ENCODE measurements at regions not wholly inside any gene's neighbourhood (a gene's known extent, or its start where the extent isn't known, plus 50 kb on each side); places are given as distances from the start of the nearest gene placed in this dataset.
A peak's percentile ranks its signal among the peaks of the same experiment; 100 is the strongest.

DNA sequence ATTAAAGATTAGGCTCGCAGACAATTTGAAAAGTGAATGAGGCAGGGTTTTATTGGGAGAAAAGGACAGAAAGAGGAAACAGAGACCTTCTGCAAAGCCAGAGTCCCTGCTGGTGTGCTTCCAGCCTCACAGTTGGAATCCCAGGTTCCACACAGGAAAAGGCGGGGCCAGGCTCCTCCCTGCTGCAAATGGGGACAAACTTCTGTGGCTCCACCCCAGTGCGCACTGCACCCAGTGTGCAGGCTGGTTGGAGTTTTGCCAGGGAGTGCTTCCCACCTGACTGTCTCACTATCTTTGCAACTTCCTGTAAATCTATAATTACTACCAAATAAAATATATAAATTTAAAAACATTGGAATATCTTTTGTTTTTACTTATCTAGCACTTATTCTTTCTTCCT is 386.0 kb upstream of the GRIN3A start:
- H3K36me3 ChIP-seq: no peaks in the 10 kb centered on the region
- no peaks in the 10 kb centered on the region for H3K27me3 ChIP-seq (ENCODE audit: insufficient read depth, low read depth, severe bottlenecking)
- no peak for DNase-seq
- H3K27ac ChIP-seq: no peak overlapping the region
- peaks cover 8% of the 10 kb centered on the region for H3K9me3 ChIP-seq (ENCODE audit: severe bottlenecking)
- TF ChIP-seq CTCF (IDR thresholded peaks at IDR 0.05; ENCODE audit: low read depth, low read length): no peak
- H3K4me3 ChIP-seq (ENCODE audit: low read depth, low read length): no peak overlapping the region

DNA sequence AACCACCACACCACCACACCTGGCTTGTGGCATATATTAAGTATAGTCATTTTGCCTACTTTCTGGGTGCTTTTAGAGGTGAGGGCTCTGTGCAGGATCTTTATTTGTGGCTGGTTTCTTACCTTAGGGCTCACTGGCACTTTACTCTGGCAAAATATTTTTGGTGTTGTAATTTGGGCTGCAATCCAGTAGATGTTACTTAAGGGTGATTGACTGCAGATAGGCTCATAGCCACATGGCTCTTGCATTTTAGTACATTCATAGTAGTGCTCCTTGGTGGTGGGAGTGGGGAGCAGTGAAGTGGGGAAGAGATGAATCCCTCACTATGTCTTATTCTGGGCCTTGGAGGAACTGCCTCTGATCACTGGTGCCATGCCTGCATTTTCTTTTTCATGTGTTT is 376.1 kb upstream of the GRIN3A start:
- Histone ChIP-seq H3K27ac (no peak overlapping the region), H3K36me3 (no peaks in the 10 kb centered on the region), H3K9me3 (ENCODE audit: severe bottlenecking) (peaks cover 3% of the 10 kb centered on the region), H3K4me3 (ENCODE audit: low read depth, low read length) (no peak overlapping the region), H3K27me3 (ENCODE audit: insufficient read depth, low read depth, severe bottlenecking) (no peaks in the 10 kb centered on the region)
- no peak for DNase-seq
- TF ChIP-seq CTCF (IDR thresholded peaks at IDR 0.05; ENCODE audit: low read depth, low read length): no peak

DNA sequence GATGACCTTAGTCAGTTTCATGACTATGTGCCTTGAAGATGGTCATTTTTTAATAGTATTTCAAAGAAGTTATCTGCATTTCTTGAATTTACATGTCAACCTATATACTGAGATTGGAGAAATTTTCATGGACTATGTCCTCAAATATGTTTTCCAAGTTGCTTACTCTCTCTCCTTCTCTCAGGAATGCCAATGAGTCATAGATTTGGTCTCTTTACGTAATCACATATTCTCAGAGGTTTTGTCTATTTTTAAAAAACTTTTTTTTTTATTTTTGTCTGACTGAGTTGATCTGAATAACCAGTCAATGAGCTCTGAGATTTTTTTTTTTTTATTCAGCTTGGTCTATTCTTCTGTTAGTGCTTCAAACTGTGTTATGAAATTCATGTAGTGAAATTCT is 374.7 kb upstream of the GRIN3A start:
- H3K4me3 ChIP-seq (ENCODE audit: low read depth, low read length): no peak overlapping the region
- peaks cover 3% of the 10 kb centered on the region for H3K9me3 ChIP-seq (ENCODE audit: severe bottlenecking)
- no peak overlapping the region for H3K27ac ChIP-seq
- no peaks in the 10 kb centered on the region for H3K36me3 ChIP-seq
- no peaks in the 10 kb centered on the region for H3K27me3 ChIP-seq (ENCODE audit: insufficient read depth, low read depth, severe bottlenecking)
- TF ChIP-seq CTCF (IDR thresholded peaks at IDR 0.05; ENCODE audit: low read depth, low read length): no peak
- DNase-seq: no peak

DNA sequence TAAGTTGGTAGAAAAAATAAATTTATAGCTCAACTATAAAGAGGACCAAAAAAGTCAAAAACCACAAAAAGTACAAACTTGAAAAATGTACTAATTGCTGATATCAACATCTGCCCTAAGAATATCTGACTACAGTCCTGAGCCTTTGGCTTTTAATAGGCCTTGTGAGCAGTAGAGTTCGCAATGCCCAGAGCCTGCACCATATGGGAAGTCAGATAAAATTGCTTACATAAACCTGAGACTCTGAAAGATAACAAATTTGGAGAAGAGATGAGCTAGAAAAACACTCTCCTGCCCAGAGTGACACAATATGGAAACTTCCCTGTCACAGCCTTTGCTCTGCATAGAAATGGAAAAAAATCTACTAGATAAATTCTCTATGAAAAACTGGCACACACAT is 368.0 kb upstream of the GRIN3A start:
- no peak for DNase-seq
- H3K4me3 ChIP-seq (ENCODE audit: low read depth, low read length): no peak overlapping the region

DNA sequence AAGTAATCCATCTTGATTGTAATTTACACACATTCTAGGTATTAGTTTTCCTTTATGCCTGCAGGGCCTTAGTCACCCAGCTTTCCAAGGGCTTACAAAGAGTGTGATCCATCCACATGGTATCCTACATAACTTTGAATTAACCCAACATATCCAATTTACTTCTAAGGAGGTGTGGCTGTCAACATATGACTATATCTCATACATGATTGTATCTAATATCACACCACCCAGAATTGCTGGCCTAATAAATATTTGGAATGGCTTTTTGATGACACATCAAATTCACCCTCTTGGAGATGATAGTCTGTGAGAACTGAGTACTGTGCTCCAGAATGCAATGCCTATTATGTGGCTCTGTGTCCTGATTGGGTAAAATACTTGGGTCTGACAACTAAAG is 363.3 kb upstream of the GRIN3A start:
- no peak for TF ChIP-seq CTCF (IDR thresholded peaks at IDR 0.05; ENCODE audit: low read depth, low read length)
- no peak overlapping the region for H3K4me3 ChIP-seq (ENCODE audit: low read depth, low read length)

More for the DNA sequence above, 368.0 kb upstream of the GRIN3A start:
- TF ChIP-seq CTCF (IDR thresholded peaks at IDR 0.05; ENCODE audit: low read depth, low read length): no peak
- Histone ChIP-seq H3K36me3 (no peaks in the 10 kb centered on the region), H3K9me3 (ENCODE audit: severe bottlenecking) (no peaks in the 10 kb centered on the region), H3K27ac (no peak overlapping the region), H3K27me3 (ENCODE audit: insufficient read depth, low read depth, severe bottlenecking) (no peaks in the 10 kb centered on the region)

GRCh38 chr9:102087141-102087540 is 348.7 kb upstream of the GRIN3A start:
- TF ChIP-seq CTCF (IDR thresholded peaks at IDR 0.05; ENCODE audit: low read depth, low read length): no peak
- Histone ChIP-seq H3K9me3 (ENCODE audit: severe bottlenecking) (no peaks in the 10 kb centered on the region), H3K27ac (no peak overlapping the region), H3K4me3 (ENCODE audit: low read depth, low read length) (no peak overlapping the region), H3K36me3 (no peaks in the 10 kb centered on the region), H3K27me3 (ENCODE audit: insufficient read depth, low read depth, severe bottlenecking) (no peaks in the 10 kb centered on the region)
- DNase-seq: peak; percentile 27

More for the DNA sequence above, 363.3 kb upstream of the GRIN3A start:
- H3K9me3 ChIP-seq (ENCODE audit: severe bottlenecking): no peaks in the 10 kb centered on the region
- no peak for DNase-seq
- H3K27ac ChIP-seq: no peak overlapping the region
- H3K27me3 ChIP-seq (ENCODE audit: insufficient read depth, low read depth, severe bottlenecking): no peaks in the 10 kb centered on the region
- H3K36me3 ChIP-seq: no peaks in the 10 kb centered on the region

Measured in WERI-Rb-1 (cell line).